Non-pigmented ciliary epithelial cell (primary cell): ENCODE measurements at regions not wholly inside any gene's neighbourhood (a gene's known extent, or its start where the extent isn't known, plus 50 kb on each side); places are given as distances from the start of the nearest gene placed in this dataset.

Source experiments
- DNase-seq: peaks from one replicate; pipeline ENCODE4 v3.0.0-alpha.2; 2010; ENCODE audit warnings: low read depth

- DNase-seq = no peak
These were observed 70.2 kb upstream of the BCOR start for GRCh38 chrX:40167850-40168479.

GRCh38 chrX:40167233-40167849 is 69.6 kb upstream of the BCOR start:
- no peak for DNase-seq

DNA sequence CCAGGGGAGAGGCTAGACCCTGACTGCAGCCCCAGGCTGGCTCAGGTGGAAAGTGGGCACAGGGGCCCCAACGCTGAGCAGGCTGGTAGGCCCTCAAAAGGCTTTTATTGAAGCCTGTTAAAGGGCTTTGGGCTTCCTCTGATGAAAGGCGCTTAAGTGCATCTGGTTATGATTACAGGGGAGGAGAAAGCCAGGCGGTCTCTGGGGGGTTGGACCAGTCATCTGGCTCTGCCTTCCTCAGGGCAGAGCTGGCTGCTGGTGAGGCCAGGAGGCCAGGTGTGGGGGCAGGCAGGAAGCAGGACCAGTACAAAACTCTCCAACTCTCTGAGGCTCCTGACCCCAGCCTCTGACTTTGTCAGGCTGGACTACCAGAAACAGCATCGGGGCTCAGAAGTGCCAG is 68.8 kb upstream of the BCOR start:
- no peak for DNase-seq

- DNase-seq = no peak
These were observed 68.1 kb upstream of the BCOR start for GRCh38 chrX:40165861-40166260.

DNA sequence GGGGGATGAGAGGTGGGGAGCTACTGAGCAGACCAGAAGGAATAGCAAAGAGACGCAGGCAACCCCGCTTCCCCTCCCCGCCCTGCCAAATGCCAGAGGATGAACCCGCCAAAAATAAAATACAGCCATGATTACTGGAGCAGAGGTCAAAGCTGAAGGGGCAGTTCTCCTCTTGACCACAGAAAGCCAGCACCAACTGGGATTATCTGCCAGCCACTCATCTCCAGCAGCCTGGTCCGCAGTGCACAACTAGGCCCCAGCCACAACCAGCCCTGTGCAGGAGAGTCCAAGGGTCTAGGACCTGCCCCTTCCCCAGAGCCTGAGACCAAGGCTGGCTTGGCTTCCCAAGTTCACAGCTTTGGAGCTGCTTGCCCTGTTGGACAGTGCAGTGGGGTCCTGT is 67.4 kb upstream of the BCOR start:
- DNase-seq = no peak

DNA sequence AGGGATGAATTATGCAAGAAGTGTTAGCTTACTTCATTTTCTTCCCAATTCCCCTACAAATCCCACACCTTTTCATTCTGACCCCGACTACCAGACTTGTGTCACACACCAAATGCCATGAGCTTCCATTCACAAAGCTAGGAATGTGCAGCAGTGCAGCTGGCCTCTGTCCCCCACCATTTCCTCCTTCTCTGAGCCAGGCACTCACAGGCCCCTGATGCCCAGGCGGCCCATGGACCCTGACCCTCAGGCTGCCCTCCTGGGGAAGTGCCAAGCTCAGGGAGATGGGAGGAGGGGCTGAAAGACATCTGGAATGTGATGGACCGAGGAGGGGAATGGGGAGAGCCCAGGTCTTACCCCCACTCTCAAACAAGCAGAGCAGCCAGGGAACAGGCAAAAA is 67.0 kb upstream of the BCOR start:
- no peak for DNase-seq

DNA sequence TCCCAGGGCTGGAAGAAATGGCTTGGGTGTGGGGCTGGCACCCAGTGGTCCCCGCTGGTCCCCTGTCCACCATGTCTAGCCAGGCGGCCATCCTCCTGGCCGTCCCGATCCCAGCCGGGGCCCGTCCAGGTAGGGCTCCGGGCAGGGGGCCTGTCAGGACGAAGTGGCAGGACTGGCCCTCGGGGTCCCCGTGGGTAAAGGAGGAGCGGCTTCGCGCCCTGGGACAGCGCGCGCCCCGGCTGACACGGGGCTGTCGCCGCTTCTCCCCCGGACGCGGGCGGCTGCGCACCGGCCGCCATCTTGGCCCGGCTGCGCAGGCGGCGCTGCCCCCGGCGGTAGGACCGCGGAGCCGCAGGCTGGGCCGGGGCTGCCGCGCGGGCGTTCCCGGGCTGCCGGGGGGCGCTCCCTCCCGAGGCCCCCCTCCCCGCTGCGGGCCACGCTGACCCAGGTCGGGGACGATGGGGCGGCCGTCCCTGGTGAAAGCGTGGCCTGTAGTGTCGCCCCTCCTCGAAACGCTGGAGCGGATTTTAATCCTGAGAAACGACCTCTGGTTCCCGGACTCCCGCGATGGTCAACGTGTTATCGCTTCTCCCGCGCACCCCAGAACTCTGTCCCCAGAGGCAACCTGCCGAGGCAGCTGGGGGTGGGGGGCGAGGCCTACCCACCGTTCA is 60.4 kb upstream of the BCOR start:
- no peak for DNase-seq

DNA sequence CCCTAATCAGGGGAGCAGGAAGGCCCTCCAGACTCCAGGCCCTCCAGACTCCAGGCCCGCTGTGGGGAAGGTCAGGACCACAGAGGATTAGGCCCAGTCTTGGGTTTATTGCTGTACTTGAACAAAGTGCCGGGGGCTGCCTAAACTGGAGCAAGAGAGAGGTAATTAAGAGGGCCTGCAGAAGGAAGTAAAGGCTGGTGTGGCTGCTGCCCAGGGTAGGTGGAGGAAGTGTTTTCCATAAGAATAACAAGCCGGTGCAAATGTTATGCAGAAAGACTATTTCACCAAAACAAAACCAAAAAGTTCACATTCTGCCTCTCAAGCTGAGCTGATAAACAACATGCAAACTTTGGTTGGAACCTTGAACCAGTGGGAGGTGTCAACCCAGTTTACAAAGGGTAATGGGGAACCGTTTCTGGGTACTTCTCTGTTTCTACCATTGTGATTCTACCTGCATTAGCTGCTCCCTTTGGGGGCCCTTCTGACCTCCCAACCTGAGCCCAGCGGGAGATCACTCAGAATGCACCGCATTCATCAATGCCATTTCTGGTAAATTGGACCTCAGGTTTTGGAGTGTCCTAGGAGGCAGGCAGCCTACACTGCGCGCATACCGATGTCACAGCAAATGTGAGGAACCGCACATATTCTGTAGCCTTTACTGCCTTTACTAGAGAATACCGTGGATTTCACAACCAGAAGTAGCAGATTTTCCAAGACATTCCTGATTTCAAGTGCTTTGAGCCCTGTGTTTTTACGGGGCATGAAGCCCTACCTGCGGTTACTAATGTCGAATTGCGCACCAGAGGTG is 59.7 kb upstream of the BCOR start:
- no peak for DNase-seq

GRCh38 chrX:40156470-40157227 is 58.9 kb upstream of the BCOR start:
- DNase-seq = no peak

GRCh38 chrX:40155589-40156469 is 58.1 kb upstream of the BCOR start:
- no peak for DNase-seq

- no peak for DNase-seq
These were observed 57.3 kb upstream of the BCOR start for GRCh38 chrX:40154853-40155588.

DNA sequence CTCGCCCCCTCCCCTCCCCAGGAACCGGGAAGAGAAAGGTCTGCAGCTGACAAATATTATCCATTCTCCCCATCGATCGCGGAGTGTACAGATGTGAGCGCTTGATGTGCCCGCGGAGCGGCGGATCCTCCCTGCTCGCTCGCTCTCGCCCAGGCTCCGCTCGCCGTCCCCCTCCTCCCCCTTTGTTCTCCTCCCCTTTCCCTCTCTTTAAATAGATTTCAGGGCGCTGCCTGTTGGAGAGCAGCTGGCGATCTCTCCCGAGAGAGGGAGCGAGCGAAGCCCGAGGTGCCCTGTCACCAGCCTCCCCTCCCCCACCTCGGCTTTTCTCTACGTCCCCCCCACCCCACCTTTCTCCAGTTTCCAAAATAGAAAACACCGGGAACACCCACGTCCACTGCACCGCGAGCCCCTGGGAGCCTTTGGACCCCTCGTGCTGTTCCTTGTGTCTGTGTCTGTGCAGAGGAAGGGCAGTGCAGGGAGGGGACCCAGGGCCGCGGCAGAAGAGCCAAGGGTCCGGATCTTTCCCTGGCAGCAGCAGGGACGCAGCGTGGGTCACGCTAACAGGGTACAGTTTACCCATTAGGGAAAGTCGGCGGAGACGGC is 56.6 kb upstream of the BCOR start:
- DNase-seq = no peak

DNA sequence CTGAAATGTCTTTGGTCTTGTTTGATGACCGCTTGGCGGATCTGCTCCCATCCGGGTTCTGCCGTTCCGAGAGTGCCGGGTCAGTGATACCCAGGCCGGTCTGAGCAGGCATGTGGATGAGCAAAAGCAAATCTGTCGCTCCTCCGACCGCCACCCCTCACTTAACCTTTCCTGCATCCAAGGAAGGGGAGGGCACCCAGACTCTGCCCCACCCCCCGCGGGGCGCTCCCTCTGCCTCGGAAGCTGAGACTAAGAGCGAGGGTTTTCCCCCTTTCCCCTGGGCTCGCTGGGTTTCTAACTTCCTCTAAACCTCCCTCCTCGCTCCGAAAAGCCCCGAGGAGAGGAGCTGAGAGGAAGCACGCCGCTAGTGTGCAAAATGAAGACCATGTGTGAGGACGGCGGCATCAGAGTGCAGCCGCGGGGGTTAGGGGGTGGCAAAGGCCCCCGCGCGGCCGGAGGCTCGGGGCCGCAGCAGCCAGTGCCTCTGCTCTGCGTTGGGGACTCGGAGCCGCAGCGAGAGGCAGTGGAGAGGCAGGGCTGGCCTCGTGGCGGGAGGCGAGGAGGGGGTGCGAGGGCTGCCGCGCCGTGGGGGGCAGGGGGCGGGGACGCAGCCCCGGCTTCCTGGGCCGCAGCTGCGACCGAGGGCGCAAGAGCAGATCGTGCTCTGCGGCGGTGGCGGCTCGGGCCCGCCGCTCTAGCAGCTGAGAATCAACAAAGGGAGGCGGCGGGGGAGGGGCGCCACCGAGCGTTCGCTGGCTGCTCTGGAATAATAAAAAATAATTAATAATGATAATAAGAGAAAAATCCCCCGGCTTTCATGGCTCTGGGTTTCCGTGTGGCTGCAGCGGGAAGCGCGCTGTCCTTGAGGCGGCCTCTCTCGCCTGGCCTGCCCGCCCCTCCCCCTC is 55.8 kb upstream of the BCOR start:
- no peak for DNase-seq

GRCh38 chrX:40152741-40153344 is 55.1 kb upstream of the BCOR start:
- no peak for DNase-seq

DNA sequence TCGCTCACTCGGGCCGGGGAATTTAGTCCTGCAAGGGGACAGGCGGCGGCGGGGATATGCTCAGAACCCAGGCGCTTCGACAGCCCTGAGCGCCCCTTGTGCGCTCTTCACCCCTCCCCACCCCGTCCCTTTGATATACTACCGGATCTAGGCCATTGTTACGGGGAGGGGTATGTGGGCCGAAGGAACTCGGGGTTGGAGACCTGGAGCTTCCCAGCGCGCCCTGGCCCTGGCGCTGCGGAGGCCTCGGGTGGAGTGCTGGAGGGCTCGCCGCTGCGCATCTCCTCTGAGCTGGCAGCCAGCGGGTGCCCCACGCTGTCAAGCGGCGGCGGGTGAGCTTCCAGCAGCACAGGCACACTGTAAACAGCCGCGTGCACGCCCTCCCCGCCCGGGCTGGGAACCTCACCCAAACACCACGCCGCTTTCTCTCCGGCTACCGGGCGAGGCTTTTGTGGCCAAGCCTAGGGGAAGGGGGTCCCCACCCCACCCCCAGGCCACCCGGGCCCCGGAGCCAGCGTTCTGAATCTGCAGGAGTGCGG is 54.5 kb upstream of the BCOR start:
- DNase-seq = no peak

DNA sequence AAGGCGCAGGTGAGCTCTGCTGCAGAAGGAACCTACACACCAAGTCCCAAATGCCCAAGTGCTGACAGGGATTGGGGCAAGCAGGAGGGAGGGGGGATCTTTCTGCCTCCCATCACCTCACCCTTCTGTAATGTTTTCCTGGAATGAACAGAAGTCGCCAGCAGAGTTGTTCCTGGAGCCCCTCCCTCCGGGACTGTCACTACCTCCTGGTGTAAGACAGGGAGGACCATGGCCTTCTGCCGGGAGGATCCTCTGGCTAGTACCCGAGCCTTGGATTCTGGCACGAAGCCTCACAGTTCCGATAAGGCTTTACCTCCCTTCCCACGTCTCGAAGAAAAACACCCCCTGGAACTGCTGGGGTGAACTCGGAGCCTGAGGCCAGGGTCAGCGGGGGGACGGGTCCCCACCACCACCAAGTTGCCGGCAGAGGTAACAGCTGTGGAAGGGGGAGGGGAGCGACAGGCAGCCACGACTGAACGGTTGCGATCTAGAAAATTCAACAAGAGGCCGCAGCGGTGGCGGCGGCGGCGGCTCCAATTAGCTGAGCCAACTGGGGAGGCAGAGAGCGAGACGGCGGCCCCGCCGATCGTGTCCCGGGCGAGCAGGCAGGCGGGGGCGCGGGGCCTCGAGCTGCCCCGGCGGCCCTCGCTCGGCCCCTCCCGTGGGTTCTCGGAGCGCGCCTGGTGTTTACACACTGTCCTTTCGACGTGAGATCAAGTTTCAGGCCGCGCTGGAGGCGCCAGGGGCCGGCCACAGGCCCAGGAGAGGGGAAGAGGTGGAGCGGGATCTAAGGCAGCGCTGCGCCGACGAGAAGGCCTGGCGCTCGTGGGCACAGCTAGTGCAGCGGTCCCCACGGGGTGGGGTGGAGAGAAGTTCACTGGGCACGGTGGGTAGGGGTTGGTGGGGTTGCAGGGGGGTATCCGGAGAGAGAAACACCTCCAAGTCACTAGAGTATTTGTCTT is 53.7 kb upstream of the BCOR start:
- DNase-seq = no peak

GRCh38 chrX:40150503-40150902 is 52.7 kb upstream of the BCOR start:
- DNase-seq = no peak
